Breast epithelium (tissue), 3 donors: ENCODE measurements at regions not wholly inside any gene's neighbourhood (a gene's known extent, or its start where the extent isn't known, plus 50 kb on each side); places are given as distances from the start of the nearest gene placed in this dataset.

Experiments used
- POLR2A ChIP-seq: fragments of 450-650 bp; IDR thresholded peaks from one replicate; pipeline ENCODE4 v1.6.1; 2016; ENCODE audit warnings: antibody characterized with exemption, mild to moderate bottlenecking, moderate library complexity
- POLR2AphosphoS5 ChIP-seq, 3 donors: sonication (generic); formaldehyde crosslinking; IDR thresholded peaks; one replicate each; pipeline ENCODE4 v1.6.1; 2017; ENCODE audit warnings: antibody characterized with exemption in 3 of 3
- TF ChIP-seq, protein P1 (sequence below), 3 donors: fragments of 450-650 bp; IDR thresholded peaks; one replicate each; pipeline ENCODE4 v1.5.1; 2016 to 2017; ENCODE audit warnings: antibody characterized with exemption in 3 of 3, mild to moderate bottlenecking in 3 of 3, moderate library complexity in 3 of 3

DNA sequence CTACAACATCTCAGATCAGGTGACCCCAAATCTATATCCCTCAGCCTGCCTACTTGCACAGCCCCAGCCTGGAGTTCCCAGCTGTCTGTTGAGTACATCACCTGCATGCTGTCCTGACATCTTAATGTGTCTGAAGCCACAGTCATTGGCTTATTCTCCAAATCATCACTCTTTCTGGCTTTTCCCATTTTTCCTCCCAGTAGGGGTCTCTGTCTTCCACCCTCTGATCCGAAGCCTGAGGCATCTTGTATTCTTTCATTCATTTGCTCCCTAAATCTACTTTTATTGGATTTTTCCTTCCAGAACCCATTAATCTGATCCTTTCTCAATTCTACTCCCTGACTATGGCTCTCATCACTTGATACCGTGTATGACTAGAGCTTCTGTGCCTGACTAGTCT lies 332.9 kb upstream of the DCC start:
- TF ChIP-seq, protein P1, sequence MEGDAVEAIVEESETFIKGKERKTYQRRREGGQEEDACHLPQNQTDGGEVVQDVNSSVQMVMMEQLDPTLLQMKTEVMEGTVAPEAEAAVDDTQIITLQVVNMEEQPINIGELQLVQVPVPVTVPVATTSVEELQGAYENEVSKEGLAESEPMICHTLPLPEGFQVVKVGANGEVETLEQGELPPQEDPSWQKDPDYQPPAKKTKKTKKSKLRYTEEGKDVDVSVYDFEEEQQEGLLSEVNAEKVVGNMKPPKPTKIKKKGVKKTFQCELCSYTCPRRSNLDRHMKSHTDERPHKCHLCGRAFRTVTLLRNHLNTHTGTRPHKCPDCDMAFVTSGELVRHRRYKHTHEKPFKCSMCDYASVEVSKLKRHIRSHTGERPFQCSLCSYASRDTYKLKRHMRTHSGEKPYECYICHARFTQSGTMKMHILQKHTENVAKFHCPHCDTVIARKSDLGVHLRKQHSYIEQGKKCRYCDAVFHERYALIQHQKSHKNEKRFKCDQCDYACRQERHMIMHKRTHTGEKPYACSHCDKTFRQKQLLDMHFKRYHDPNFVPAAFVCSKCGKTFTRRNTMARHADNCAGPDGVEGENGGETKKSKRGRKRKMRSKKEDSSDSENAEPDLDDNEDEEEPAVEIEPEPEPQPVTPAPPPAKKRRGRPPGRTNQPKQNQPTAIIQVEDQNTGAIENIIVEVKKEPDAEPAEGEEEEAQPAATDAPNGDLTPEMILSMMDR (IDR thresholded peaks at IDR 0.05), result no peak
- no peak for TF ChIP-seq POLR2A
- no peak for TF ChIP-seq POLR2AphosphoS5 (IDR thresholded peaks at IDR 0.05)
